H1 (cell line): ENCODE measurements at regions not wholly inside any gene's neighbourhood (a gene's known extent, or its start where the extent isn't known, plus 50 kb on each side); places are given as distances from the start of the nearest gene placed in this dataset.

Source experiments
- CHD7 ChIP-seq: fragments of 300-600 bp; sonication (generic); IDR thresholded peaks from 2 replicates; pipeline ENCODE4 v1.7.1; 2012; ENCODE audit warnings: low read length, moderate library complexity, mild to moderate bottlenecking, inconsistent platforms; ENCODE audit not compliant: insufficient replicate concordance
- KDM1A ChIP-seq: fragments of 200-600, 300-600 bp; sonication (generic); IDR thresholded peaks from 2 replicates; pipeline ENCODE4 v1.7.1; 2016; ENCODE audit warnings: mild to moderate bottlenecking, low read length, borderline replicate concordance
- SIN3A ChIP-seq, 2 experiments: IDR thresholded peaks in 1 of 2; conservative IDR thresholded peaks in 1 of 2; 2 replicates each; pipeline ENCODE4 v1.6.1; 2011 to 2012; ENCODE audit warnings: low read length in 2 of 2, improper control_type of control experiment in 1 of 2, low read depth in 1 of 2, mild to moderate bottlenecking in 1 of 2
- USF2 ChIP-seq: IDR thresholded peaks from 2 replicates; pipeline ENCODE4 v1.6.1; 2011; ENCODE audit warnings: low read length, improper control_type of control experiment

GRCh38 chr1:83011265-83011664 lies 987.7 kb downstream of the TTLL7 start (continued):
- no peak for TF ChIP-seq KDM1A
- TF ChIP-seq CHD7: no peak
- TF ChIP-seq USF2: no peak
- no peak for TF ChIP-seq SIN3A (conservative IDR thresholded peaks at IDR 0.05 in 1 of 2, IDR thresholded peaks at IDR 0.05 in 1 of 2; ENCODE audit: low read depth in 1 of 2, low read length in 2 of 2)
